ENCODE measurements at regions not wholly inside any gene's neighbourhood (a gene's known extent, or its start where the extent isn't known, plus 50 kb on each side); places are given as distances from the start of the nearest gene placed in this dataset.

DNA sequence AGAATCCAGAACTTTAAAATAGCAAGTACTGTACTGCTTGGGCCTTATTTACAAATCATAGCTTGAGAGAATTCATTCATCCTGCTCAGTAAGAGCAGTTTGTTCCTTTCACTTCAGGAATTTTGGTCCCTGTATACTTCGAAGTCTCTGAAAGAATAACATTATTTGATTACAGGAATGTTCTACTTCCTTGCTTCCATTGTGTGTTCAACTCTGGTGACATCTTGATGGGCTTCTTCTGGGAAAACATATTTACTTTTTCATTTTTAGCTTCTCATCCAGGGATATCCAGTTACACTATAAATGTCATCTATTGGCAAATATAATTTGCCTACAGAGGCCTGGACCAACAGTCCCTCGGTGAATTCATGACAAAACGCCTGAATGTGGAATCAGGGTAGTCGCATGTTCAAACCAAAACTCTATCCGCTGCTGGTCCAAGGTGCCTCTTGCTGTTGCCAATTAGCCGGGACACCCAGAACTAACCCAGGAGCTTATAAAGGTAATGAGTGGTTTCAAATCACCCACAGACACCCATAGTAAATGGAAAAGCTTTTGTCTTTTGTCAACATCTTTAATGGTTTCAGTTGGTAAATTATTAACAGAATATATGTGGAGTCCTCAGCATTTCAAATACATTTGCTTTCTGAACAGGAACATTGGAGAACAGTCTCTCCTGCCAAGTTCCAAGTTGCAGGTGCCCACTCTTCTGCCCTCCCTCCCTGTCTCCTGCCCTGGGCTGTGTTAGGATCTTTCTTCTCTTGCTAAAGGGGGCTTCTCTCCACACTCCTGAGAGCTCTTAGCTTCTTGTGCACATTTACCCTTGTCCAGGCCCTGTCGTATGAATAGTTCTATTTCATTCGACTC is 162.5 kb upstream of the CITED2 start:
- TF ChIP-seq EZH2 (IDR thresholded peaks at IDR 0.05; ENCODE audit: insufficient read depth, poor library complexity, severe bottlenecking) = no peak
- TF ChIP-seq EZH2phosphoT487 (IDR thresholded peaks at IDR 0.05; ENCODE audit: insufficient read depth, low read depth) = no peak

All from GM23248 (cell line).